ENCODE measurements at regions not wholly inside any gene's neighbourhood (a gene's known extent, or its start where the extent isn't known, plus 50 kb on each side); places are given as distances from the start of the nearest gene placed in this dataset.

GRCh38 chr10:53573498-53573897 lies 800.9 kb upstream of the MBL2 start:
- no peak for DNase-seq (ENCODE audit: low read depth)
- H3K4me3 ChIP-seq (ENCODE audit: low read depth, low read length): no peak overlapping the region
- no peak for TF ChIP-seq CTCF (IDR thresholded peaks at IDR 0.05; ENCODE audit: insufficient read depth, low read depth, low read length)

- DNase-seq (ENCODE audit: low read depth): no peak
- no peak overlapping the region for H3K4me3 ChIP-seq (ENCODE audit: low read depth, low read length)
- TF ChIP-seq CTCF (IDR thresholded peaks at IDR 0.05; ENCODE audit: insufficient read depth, low read depth, low read length): no peak
These were observed 800.2 kb upstream of the MBL2 start for GRCh38 chr10:53572799-53573198.

GRCh38 chr10:53570221-53570620 lies 797.6 kb upstream of the MBL2 start:
- no peak for TF ChIP-seq CTCF (IDR thresholded peaks at IDR 0.05; ENCODE audit: insufficient read depth, low read depth, low read length)
- no peak for DNase-seq (ENCODE audit: low read depth)
- H3K4me3 ChIP-seq (ENCODE audit: low read depth, low read length): no peak overlapping the region

GRCh38 chr10:53569455-53569854 lies 796.9 kb upstream of the MBL2 start:
- no peak for TF ChIP-seq CTCF (IDR thresholded peaks at IDR 0.05; ENCODE audit: insufficient read depth, low read depth, low read length)
- H3K4me3 ChIP-seq (ENCODE audit: low read depth, low read length): no peak overlapping the region
- DNase-seq (ENCODE audit: low read depth): no peak

- no peak overlapping the region for H3K4me3 ChIP-seq (ENCODE audit: low read depth, low read length)
- no peak for DNase-seq (ENCODE audit: low read depth)
- no peak for TF ChIP-seq CTCF (IDR thresholded peaks at IDR 0.05; ENCODE audit: insufficient read depth, low read depth, low read length)
These were observed 776.1 kb upstream of the MBL2 start for GRCh38 chr10:53548664-53549063.

- TF ChIP-seq CTCF (IDR thresholded peaks at IDR 0.05; ENCODE audit: insufficient read depth, low read depth, low read length): no peak
- no peak overlapping the region for H3K4me3 ChIP-seq (ENCODE audit: low read depth, low read length)
- DNase-seq (ENCODE audit: low read depth): no peak
These were observed 774.8 kb upstream of the MBL2 start for GRCh38 chr10:53547364-53547763.

- TF ChIP-seq CTCF (IDR thresholded peaks at IDR 0.05; ENCODE audit: insufficient read depth, low read depth, low read length): no peak
- no peak for DNase-seq (ENCODE audit: low read depth)
- H3K4me3 ChIP-seq (ENCODE audit: low read depth, low read length): no peak overlapping the region
These were observed 770.8 kb upstream of the MBL2 start for GRCh38 chr10:53543410-53543809.
